Glutamatergic neuron (in vitro differentiated cells): ENCODE measurements at regions not wholly inside any gene's neighbourhood (a gene's known extent, or its start where the extent isn't known, plus 50 kb on each side); places are given as distances from the start of the nearest gene placed in this dataset.
"Not testable (repeated sequence)": the region's sequence is repeated elsewhere in the genome, so short reads cannot be mapped to it uniquely, and the experiment has no call there.

ENCODE experiments used
- DNase-seq: peaks from one replicate; pipeline ENCODE4 v3.0.0; 2022
- H3K27ac Mint-ChIP-seq: one replicate; pipeline ENCODE4 v1.8.0; 2020; ENCODE audit warnings: mild to moderate bottlenecking, mixed read lengths, inconsistent platforms; ENCODE audit not compliant: unreplicated experiment
- H3K27me3 Mint-ChIP-seq: one replicate; pipeline ENCODE4 v1.8.0; 2020; ENCODE audit warnings: mild to moderate bottlenecking, moderate library complexity, mixed read lengths, inconsistent platforms; ENCODE audit not compliant: unreplicated experiment
- H3K36me3 Mint-ChIP-seq: one replicate; pipeline ENCODE4 v1.8.0; 2020; ENCODE audit warnings: mild to moderate bottlenecking, mixed read lengths, inconsistent platforms; ENCODE audit not compliant: unreplicated experiment
- H3K4me1 Mint-ChIP-seq: one replicate; pipeline ENCODE4 v1.8.0; 2020; ENCODE audit warnings: mild to moderate bottlenecking, low read depth, mixed read lengths, inconsistent platforms; ENCODE audit not compliant: unreplicated experiment
- H3K4me3 Mint-ChIP-seq: one replicate; pipeline ENCODE4 v1.8.0; 2020; ENCODE audit warnings: mild to moderate bottlenecking, mixed read lengths, inconsistent platforms; ENCODE audit not compliant: unreplicated experiment
- H3K9me3 Mint-ChIP-seq: one replicate; pipeline ENCODE4 v1.8.0; 2020; ENCODE audit warnings: mild to moderate bottlenecking, moderate library complexity, mixed read lengths, inconsistent platforms; ENCODE audit not compliant: unreplicated experiment
- CTCF ChIP-seq: fragments of 200-600 bp; sonication (generic); IDR thresholded peaks from one replicate; pipeline ENCODE4 v1.5.0; 2021; ENCODE audit not compliant: partially characterized antibody, unreplicated experiment

- no peak for DNase-seq
- H3K4me3 Mint-ChIP-seq: no peak overlapping the region
- H3K36me3 Mint-ChIP-seq: no peaks in the 10 kb centered on the region
- no peak overlapping the region for H3K27ac Mint-ChIP-seq
- no peak for TF ChIP-seq CTCF
- H3K27me3 Mint-ChIP-seq: no peaks in the 10 kb centered on the region
- no peaks in the 10 kb centered on the region for H3K4me1 Mint-ChIP-seq
- H3K9me3 Mint-ChIP-seq: no peaks in the 10 kb centered on the region
Observed at GRCh38 chr2:188024811-188025210, 266.9 kb upstream of the GULP1 start.

GRCh38 chr2:188028739-188029138, 262.9 kb upstream of the GULP1 start:
- no peak for TF ChIP-seq CTCF
- Mint-ChIP-seq H3K9me3 (no peaks in the 10 kb centered on the region), H3K4me1 (peaks cover 1% of the 10 kb centered on the region), H3K27me3 (no peaks in the 10 kb centered on the region), H3K27ac (no peak overlapping the region), H3K36me3 (peaks cover under 1% of the 10 kb centered on the region), H3K4me3 (no peak overlapping the region)
- no peak for DNase-seq

GRCh38 chr2:188032306-188032705, 259.4 kb upstream of the GULP1 start:
- TF ChIP-seq CTCF: no peak

GRCh38 chr2:188032786-188033185, 258.9 kb upstream of the GULP1 start:
- Mint-ChIP-seq H3K4me1 (peaks cover 1% of the 10 kb centered on the region), H3K4me3 (no peak overlapping the region), H3K27me3 (no peaks in the 10 kb centered on the region), H3K27ac (no peak overlapping the region), H3K36me3 (peaks cover 8% of the 10 kb centered on the region), H3K9me3 (no peaks in the 10 kb centered on the region)
- no peak for DNase-seq
- TF ChIP-seq CTCF: no peak

More at GRCh38 chr2:188032306-188032705, 259.4 kb upstream of the GULP1 start:
- no peak for DNase-seq
- Mint-ChIP-seq H3K36me3 (peaks cover 8% of the 10 kb centered on the region), H3K27ac (no peak overlapping the region), H3K4me3 (no peak overlapping the region), H3K27me3 (no peaks in the 10 kb centered on the region), H3K4me1 (peaks cover 1% of the 10 kb centered on the region), H3K9me3 (no peaks in the 10 kb centered on the region)

- not testable (repeated sequence) for H3K27me3 Mint-ChIP-seq, H3K4me3 Mint-ChIP-seq, H3K36me3 Mint-ChIP-seq, H3K4me1 Mint-ChIP-seq, H3K27ac Mint-ChIP-seq, DNase-seq, H3K9me3 Mint-ChIP-seq
Observed at GRCh38 chr2:188033240-188033639, 258.4 kb upstream of the GULP1 start.

- not testable (repeated sequence) for H3K9me3 Mint-ChIP-seq, H3K4me1 Mint-ChIP-seq, DNase-seq, H3K36me3 Mint-ChIP-seq, H3K27me3 Mint-ChIP-seq, H3K4me3 Mint-ChIP-seq, H3K27ac Mint-ChIP-seq
Observed at GRCh38 chr2:188034102-188034501, 257.6 kb upstream of the GULP1 start.

- not testable (repeated sequence) for H3K36me3 Mint-ChIP-seq, H3K27me3 Mint-ChIP-seq, H3K9me3 Mint-ChIP-seq, H3K4me3 Mint-ChIP-seq, DNase-seq, H3K4me1 Mint-ChIP-seq, H3K27ac Mint-ChIP-seq
Observed at GRCh38 chr2:188035377-188035776, 256.3 kb upstream of the GULP1 start.

- H3K9me3 Mint-ChIP-seq, H3K4me1 Mint-ChIP-seq, H3K4me3 Mint-ChIP-seq, DNase-seq, H3K36me3 Mint-ChIP-seq, H3K27ac Mint-ChIP-seq, H3K27me3 Mint-ChIP-seq: not testable (repeated sequence)
Observed at GRCh38 chr2:188036786-188037185, 254.9 kb upstream of the GULP1 start.
